ENCODE measurements at regions not wholly inside any gene's neighbourhood (a gene's known extent, or its start where the extent isn't known, plus 50 kb on each side); places are given as distances from the start of the nearest gene placed in this dataset.

GRCh38 chr20:40249805-40250204, 439.2 kb downstream of the MAFB start:
- no peak for TF ChIP-seq CTCF (IDR thresholded peaks at IDR 0.05)
- TF ChIP-seq POLR2A (IDR thresholded peaks at IDR 0.05) = no peak
- TF ChIP-seq POLR2AphosphoS5 (IDR thresholded peaks at IDR 0.05) = no peak
- TF ChIP-seq EP300 (IDR thresholded peaks at IDR 0.05) = no peak

Data from sigmoid colon (tissue), 4 donors.